Skeletal muscle cell (primary cell): ENCODE measurements at regions not wholly inside any gene's neighbourhood (a gene's known extent, or its start where the extent isn't known, plus 50 kb on each side); places are given as distances from the start of the nearest gene placed in this dataset.
"Not testable (repeated sequence)": the region's sequence is repeated elsewhere in the genome, so short reads cannot be mapped to it uniquely, and the experiment has no call there.

Experiments
- DNase-seq: peaks from one replicate; pipeline ENCODE4 v3.0.0-alpha.2; 2010; ENCODE audit warnings: low read depth
- H3K4me3 ChIP-seq: 2 replicates; pipeline ENCODE4 v1.5.1; 2011; ENCODE audit warnings: low read depth, mild to moderate bottlenecking, control low read depth, low read length, moderate library complexity

DNA sequence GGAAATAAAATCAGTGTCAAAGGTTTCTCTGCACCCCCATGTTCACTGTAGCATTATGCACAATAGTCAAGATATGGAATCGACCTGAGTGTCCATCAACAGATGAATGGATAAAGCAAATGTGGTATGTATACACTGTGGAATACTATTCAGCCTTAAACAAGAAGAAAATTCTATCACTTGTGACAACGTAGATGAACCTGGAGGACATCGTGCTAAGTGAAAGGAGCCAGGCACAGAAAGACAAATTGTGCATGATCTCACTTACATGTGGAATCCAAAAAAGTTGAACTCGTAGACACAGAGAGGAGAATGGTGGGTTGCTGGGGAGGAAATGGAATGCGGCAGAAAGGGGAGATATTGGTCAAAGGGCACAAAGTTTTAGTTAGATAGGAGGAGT lies 136.3 kb upstream of the ESR1 start:
- no peak overlapping the region for H3K4me3 ChIP-seq
- DNase-seq, result no peak

DNA sequence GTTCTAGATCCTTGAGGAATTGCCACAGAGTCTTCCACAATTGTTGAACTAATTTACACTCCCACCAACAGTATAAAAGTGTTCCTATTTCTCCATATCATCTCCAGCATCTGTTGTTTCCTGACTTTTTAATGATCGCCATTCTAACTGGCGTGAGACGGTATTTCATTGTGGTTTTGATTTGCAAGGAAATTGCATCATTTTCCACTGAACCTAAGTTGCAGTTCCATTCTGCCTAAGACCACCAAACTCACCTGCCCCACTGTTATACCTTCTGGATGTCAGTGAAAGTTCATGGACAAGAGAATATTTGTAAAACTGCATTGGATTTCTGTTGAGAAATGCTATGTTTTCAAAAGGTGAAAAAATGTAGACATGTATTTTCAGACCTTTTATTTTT lies 132.9 kb upstream of the ESR1 start:
- no peak overlapping the region for H3K4me3 ChIP-seq
- no peak for DNase-seq

DNA sequence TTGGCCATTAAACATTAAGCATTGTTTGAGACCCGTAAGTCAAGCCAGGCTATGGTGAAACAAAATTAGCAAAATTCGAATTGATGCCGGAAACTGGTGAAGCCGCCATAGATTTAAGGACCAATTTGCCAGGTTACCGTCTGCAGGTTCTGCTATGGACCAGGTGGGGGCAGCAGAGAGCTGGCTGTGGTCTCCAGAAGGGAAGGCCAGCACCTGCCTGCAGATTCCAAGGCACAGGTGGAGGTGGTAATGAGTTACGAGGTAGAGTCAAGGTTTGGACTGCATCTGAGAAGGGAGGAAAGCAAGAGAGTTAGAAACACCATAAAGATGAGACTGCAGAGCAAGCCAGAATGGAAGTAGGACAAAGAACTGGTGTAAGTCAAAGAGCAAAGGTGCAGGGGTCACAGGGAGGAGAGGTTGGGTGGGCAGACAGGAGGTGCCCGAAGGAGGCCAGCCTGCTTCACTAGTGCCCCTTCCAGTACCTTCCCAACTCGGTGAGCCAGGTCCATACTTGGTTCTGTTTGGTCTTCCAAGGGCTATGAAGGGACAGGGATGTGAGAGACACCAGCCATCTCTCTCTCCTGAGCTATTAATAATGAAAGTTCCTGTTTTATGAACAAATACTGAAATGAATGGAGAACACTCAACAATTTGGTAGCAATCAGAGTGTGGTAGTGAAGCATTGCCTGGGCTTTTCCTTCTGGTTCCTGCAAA lies 131.6 kb upstream of the ESR1 start:
- DNase-seq, result no peak

DNA sequence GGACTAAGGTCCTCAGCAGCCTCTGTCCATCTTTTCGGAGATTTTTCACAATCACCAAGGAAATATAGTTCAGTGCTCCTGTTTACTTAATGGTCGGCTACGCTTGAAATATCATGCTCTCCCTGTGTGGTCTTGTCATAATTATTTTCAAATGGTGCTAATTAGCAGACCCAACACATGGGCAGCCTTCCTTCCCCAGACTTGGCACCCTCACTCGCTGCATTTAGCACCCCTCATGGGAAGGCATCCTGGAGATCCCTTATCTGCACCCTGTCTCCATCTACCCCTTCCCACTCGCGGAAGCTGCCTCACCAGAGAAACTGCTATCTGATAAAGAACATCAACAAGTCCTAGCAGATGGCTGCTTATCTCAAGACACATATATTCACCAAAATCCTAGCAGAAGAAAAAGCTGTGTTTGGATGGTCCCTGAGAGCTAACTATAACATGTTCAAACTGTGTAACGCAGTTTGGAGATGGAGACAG lies 131.0 kb upstream of the ESR1 start:
- H3K4me3 ChIP-seq, result no peak overlapping the region
- no peak for DNase-seq

More for the DNA sequence above, 131.6 kb upstream of the ESR1 start:
- H3K4me3 ChIP-seq, result no peak overlapping the region

DNA sequence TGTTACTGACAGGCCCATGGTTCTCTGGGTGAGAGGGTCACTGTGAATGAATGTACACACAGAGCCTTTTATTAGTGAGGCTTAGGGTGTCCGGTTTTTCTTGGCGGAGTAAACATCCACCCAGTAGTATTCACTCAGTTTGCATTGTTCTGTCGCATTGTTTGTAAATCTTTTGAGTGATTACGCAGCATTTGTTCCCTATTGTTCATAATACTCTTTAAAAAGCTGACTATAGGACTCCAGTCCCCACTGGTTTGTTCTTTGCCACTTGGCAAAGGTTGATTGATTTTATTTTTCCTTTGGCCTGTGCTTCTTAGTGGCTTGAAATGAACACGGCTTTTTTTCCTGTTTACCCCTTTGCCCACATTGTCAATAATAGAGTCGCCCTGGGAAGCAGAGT lies 130.1 kb upstream of the ESR1 start:
- H3K4me3 ChIP-seq, result no peak overlapping the region
- no peak for DNase-seq

DNA sequence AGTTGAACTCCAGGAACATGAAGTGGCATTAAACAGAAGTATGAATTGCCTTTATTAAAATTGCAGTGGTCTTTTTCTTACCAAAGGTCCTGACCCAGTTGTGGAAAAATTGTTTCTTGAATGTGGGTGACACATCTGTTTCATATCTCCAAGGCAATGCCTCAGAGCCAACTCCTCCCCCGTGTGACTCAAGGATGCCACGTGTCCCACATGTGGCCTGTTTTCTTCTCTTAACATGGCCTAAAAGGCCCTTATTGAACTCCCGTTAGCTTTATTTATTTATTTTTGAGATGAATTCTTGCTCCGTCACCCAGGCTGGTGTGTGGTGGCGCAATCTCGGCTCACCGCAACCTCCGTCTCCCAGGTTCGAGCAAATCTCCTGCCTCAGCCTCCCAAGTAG lies 128.4 kb upstream of the ESR1 start:
- DNase-seq, result no peak
- H3K4me3 ChIP-seq, result no peak overlapping the region

DNA sequence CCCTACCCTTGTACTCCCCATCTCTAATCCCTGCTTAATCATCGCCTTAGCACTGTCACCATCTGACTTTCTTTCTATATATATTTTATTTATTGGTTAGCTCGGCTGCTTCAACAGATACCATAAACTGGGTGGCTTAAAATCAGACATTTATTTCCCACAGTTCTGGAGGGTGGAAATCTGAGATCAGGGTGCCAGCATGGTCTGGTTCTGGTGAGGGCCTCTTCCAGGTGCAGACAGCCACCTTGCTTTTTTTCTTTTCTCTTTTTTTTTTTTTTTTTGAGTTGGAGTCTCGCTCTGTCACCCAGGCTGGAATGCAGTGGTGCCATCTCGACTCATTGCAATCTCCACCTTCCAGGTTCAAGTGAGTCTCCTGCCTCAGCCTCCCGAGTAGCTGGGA lies 127.5 kb upstream of the ESR1 start:
- no peak overlapping the region for H3K4me3 ChIP-seq
- no peak for DNase-seq

DNA sequence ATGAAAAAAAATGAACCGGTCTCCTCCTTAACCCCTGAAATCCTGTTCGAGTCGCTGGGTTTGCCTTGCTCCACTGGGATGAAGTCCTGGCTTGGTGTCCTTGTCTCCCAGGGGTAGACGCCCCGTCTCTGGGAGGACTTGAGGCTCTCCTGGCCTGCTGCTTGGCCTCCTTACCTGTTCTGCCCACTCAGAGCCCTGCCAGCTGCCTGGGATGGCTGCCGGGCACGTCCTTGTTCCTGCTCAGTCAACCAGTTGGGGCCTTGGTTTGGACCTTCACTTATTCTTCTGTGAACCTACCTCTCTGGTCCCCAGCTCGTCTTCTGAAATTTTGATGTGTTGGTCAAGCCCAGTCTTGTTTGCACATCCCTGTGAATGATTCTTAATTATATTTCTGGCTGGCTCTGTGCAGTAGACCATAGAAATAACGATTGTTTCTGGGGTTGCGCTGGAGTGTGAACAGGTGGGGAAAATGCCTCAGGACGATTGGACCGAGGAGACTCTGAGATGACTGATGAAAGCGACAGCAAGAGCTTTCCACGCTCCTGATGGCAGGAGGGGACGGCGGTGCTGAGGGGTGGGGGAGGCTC lies 126.5 kb upstream of the ESR1 start:
- H3K4me3 ChIP-seq, result no peak overlapping the region
- no peak for DNase-seq

DNA sequence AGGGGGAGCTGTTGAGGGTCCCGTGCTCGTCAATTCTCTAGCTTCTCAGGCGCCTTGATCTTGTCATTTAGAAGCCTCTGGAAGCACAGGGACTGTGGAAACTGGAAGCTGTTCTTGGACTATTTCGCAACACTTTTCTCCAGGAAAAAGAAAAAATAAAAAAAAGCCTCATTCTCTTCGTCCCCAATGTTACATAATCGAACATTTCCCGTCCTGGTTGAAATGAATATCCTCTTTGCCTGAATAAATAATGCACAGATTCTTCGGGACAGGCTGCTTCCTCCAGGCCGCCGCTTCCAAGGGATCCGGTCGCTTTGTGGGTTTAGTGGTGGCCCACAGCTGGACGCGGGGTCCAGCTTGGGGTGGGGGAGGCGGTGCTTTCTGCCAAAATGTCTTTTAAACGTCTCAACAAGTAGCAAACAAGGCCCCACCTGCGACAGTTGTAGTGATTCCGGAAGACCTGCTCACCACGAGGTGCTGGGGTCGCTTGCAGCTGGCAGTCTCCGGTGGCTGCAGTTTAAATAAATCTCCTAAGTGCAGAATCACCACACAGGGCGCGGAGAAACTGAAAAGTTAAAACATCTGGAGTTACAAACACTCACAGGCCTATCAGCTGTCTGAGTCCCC lies 125.9 kb upstream of the ESR1 start:
- no peak for DNase-seq
- H3K4me3 ChIP-seq, result peak overlapping the region; percentile 20

DNA sequence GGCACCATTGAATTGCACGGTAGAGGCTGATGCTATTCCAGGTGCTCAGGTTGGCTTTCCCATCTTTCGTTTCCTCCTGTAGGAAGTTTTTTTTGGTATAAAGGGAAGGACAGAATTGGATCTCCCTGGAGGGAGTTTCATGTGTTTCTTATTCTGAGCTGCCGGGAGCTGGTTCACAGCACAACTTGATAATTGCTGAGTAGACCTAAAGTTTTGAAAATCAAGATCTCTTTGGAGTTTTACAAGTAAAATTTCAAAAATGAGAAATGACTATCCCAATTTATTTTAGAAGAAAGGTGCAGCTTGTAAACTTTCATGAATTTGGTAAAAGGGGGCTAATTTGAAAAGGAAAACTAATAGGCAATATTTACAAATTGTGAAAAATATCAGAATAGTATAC lies 125.2 kb upstream of the ESR1 start:
- H3K4me3 ChIP-seq, result no peak overlapping the region
- no peak for DNase-seq

DNA sequence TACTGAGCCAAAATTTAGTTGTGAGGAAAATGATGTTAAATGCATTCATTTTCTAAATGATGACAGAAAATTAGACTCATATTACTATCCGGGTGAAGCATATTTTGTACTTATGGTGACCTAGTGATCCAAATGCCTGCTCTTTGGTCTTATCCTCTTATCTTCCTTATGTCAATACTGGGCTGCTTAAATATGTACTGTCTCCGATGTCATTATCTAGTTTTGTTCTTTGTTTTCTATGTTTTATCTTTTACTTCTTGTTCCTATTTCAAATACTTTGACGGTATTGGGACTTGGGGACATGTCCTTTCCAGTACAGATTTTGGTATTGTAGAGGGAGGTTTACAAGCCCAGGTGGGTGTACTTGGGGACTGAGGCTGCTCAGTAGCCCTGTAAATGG lies 124.6 kb upstream of the ESR1 start:
- no peak for DNase-seq
- no peak overlapping the region for H3K4me3 ChIP-seq

DNA sequence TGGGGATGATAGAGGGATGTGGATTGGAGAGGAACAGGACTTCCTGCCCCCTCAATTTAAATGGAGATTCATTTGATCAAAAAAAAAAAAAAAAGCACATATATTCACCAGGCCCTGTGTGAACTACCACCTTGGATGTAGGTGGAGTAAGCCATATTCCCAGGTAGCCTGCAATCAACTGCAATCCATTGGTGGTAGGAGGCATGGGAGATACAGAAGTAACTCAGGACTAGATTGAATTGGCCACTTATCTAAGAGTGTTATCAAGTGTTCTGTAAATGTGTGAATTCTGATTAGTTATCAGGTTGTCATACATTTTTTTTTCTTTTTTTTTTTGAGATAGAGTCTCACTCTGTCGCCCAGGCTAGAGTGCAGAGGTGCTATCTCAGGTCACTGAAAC lies 124.1 kb upstream of the ESR1 start:
- H3K4me3 ChIP-seq, result no peak overlapping the region
- DNase-seq, result no peak

DNA sequence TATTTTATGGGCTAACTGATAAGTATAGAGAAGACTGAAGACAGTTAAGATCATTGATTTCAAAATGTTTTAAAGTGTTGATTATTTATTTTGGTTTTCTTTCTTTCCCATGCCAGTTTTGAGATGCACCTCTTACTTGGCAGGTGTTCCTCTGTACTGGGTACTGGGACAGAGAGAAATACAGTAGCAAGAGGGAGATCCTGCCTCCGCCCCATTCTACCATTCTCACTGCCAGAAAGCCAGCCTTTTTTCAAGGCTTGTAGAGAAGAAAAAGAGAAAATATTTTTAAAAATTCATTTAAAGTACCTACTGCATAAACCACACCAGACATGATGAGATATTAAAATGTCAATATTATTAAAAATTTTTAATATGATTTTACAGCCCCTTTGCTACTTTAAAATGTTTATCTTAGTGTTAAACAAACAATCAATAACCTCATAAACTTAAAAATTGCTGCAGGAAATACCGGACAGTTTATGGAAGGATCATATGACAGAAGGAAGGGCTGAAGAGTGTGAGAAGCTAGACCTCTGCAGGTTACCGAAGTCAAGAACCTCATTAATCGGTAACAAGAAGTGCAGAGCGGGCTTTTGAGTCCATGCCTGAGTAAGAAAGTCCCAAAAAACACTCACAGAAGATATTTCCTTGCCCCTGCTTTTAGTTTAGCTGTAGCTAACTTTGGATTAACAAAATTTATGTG lies 117.8 kb upstream of the ESR1 start:
- no peak overlapping the region for H3K4me3 ChIP-seq

DNA sequence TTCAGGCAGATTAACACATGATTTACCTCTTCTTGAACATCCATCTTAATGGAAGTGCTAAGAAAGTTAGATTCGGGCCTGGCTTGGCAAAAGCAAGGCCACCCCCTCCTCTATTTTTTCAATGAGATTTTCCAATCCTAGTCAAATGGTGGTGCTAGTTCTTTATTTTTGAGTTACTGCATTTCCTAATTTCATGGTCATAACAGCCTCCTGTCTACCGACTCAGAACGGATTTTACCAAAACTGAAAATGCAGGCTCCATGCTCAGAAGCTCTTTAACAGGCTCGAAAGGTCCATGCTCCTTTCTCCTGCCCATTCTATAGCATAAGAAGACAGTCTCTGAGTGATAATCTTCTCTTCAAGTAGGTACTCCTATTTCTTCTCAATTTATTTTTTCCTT lies 117.2 kb upstream of the ESR1 start:
- no peak for DNase-seq
- H3K4me3 ChIP-seq, result no peak overlapping the region

More for the DNA sequence above, 117.8 kb upstream of the ESR1 start:
- no peak for DNase-seq

DNA sequence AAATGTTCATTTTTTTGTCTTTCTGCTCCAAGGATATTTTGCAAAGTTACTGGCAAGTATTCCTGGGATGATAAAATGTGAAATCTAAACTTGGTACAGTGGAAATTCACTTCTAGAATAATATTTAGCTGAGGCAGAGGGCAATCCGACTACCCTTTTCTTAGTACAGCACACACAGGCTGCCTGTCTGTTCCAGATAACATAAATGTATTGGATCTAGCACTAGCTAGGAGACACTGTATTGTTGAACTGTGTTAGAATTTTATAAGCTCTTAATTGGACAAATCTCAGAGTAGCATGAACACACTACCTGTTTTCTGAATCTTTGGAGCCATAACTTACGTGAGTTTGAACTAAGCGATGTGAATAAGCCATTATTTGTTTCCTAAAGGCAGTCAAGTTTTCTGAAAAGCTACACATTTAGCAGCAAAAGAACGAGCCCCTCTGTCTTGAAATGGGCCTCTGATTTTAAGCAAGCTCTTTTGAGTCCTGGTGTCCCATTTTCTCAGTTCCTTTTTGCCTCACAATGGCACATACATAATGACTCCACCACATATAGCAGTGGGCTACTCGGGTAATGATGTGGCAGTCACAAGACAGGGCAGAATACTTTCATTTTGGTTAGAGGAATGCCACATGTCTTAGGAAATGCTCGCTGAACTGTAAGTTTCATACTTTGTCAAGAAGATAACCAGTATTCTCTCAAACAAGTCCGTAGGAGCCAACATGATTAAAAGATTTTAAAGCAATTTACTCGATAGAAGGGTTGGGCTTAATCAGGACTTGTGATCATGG lies 116.5 kb upstream of the ESR1 start:
- DNase-seq, result no peak
- H3K4me3 ChIP-seq, result no peak overlapping the region

DNA sequence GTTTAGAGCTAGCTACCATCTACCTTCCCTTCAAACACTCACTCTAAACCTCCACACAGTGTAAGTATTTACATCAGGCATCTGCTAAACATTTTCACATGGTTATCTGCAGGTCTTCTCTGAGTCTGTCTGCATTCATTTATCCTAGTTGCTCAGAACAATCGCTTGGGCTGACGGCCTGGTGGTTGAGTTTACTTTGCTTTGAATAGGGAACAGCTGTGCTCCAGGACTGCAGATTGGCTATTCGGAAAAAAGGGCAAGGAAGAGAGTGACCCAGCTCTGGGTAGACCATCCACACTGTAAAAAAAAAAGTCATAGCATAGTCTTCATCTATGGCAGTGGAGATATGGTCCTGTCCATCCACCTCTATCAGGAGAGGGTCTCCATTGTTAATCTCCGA lies 115.3 kb upstream of the ESR1 start:
- DNase-seq, result no peak
- H3K4me3 ChIP-seq, result no peak overlapping the region

DNA sequence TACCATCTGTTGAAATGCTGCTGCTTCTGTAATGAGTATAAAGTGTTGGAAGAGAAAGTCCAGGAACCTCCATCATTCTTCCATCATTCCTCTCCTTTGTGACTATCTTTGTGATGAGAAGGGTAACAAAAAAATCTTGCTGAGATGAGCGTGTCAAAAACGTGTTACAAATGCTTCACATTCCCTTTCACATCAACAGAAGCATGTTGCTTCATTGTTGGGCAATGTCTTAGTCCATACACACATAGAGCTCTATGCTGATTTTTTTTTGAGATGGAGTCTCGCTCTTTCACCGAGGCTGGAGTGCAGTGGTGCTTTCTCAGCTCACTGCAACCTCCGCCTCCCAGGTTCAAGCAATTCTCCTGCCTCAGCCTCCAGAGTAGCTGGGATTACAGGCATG lies 114.1 kb upstream of the ESR1 start:
- no peak overlapping the region for H3K4me3 ChIP-seq
- DNase-seq, result no peak

DNA sequence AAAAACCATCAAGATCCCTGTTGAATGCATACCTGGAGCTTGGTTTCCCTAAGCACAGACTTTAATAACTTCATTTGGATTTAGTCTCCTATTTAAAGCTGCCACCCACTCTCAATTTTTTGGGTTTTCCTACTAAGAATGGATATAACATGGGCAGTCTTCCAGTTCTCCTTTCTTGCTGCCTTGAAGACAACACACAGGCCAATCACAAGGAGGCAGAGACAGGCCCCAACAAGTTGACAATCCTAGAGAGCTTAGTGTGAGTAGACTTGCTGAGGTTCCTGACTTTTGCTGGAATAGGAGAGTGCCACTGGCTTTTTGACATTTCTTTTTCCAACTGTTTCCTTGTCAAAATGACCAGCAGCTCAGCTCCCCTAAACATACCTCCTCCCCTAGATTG lies 112.3 kb upstream of the ESR1 start:
- no peak overlapping the region for H3K4me3 ChIP-seq
- no peak for DNase-seq

DNA sequence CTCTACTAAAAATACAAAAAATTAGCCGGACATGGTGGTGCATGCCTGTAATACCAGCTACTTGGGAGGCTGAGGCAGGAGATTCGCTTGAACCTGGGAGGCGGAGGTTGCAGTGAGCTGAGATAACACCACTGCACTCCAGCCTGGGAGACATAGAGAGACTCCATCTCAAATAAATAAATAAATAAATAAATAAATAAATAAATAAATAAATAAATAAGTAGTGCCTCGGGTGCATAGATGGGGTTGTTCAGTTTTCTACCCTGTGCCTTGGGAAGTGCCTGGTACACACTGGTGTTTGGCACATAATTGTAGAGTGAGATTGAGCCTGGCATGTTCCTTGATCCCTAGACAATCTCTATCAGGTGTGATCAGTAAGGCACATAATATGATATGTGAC lies 111.2 kb upstream of the ESR1 start:
- not testable (repeated sequence) for H3K4me3 ChIP-seq, DNase-seq
